Brain pericyte (primary cell): ENCODE measurements at regions not wholly inside any gene's neighbourhood (a gene's known extent, or its start where the extent isn't known, plus 50 kb on each side); places are given as distances from the start of the nearest gene placed in this dataset.
"Not testable (repeated sequence)": the region's sequence is repeated elsewhere in the genome, so short reads cannot be mapped to it uniquely, and the experiment has no call there.

Source experiments
- DNase-seq: peaks from one replicate; pipeline ENCODE4 v3.0.0-alpha.2; 2012; ENCODE audit warnings: low read depth, low spot score

GRCh38 chr6:44037276-44037675 is 90.0 kb downstream of the MRPL14 start:
- DNase-seq, result not testable (repeated sequence)

GRCh38 chr6:44036699-44037101 is 90.6 kb downstream of the MRPL14 start:
- DNase-seq, result no peak

- no peak for DNase-seq
These were observed 91.1 kb downstream of the MRPL14 start for GRCh38 chr6:44036196-44036595.

- no peak for DNase-seq
These were observed 91.6 kb downstream of the MRPL14 start for GRCh38 chr6:44035621-44036020.

- DNase-seq, result no peak
These were observed 92.3 kb downstream of the MRPL14 start for GRCh38 chr6:44034931-44035345.

GRCh38 chr6:44034391-44034861 is 92.8 kb downstream of the MRPL14 start:
- DNase-seq, result no peak

- DNase-seq, result no peak
These were observed 96.3 kb downstream of the MRPL14 start for GRCh38 chr6:44030812-44031454.

- DNase-seq, result no peak
These were observed 97.6 kb downstream of the MRPL14 start for GRCh38 chr6:44029444-44030185.

- no peak for DNase-seq
These were observed 98.4 kb downstream of the MRPL14 start for GRCh38 chr6:44028789-44029310.

GRCh38 chr6:44025226-44025625 is 102.0 kb downstream of the MRPL14 start:
- no peak for DNase-seq

- no peak for DNase-seq
These were observed 102.6 kb downstream of the MRPL14 start for GRCh38 chr6:44024574-44025219.

GRCh38 chr6:44023586-44024454 is 103.4 kb downstream of the MRPL14 start:
- no peak for DNase-seq

- DNase-seq, result no peak
These were observed 104.4 kb downstream of the MRPL14 start for GRCh38 chr6:44022671-44023352.

GRCh38 chr6:44022296-44022661 is 105.0 kb downstream of the MRPL14 start:
- no peak for DNase-seq

- no peak for DNase-seq
These were observed 105.5 kb downstream of the MRPL14 start for GRCh38 chr6:44021589-44022295.

GRCh38 chr6:44020664-44021425 is 106.4 kb downstream of the MRPL14 start:
- no peak for DNase-seq

- DNase-seq, result no peak
These were observed 107.1 kb downstream of the MRPL14 start for GRCh38 chr6:44020148-44020547.

GRCh38 chr6:44017307-44017706 is 109.9 kb downstream of the MRPL14 start:
- not testable (repeated sequence) for DNase-seq

- DNase-seq, result no peak
These were observed 111.0 kb downstream of the MRPL14 start for GRCh38 chr6:44016131-44016870.
